ENCODE measurements at regions not wholly inside any gene's neighbourhood (a gene's known extent, or its start where the extent isn't known, plus 50 kb on each side); places are given as distances from the start of the nearest gene placed in this dataset.

DNA sequence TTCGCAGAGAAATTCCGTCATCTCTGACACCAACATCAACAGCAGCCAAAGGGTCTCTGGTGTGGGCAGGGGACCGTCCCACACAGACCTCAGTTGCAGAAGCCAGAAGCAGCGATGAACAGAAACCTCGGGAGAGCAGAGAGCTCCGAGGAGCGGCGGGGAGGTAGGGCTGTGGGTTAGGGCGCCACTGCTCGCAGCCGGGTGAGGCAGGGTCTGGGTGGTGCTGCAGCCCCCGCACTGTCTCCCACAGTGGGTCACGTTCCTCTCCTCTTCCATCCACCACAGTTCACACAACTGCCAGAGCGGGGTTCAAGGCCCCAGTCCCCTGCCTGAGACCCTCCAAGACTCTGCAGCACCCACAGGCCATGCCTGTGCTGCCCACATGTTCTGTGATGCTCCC, 99.9 kb downstream of the OLFM1 start:
- TF ChIP-seq GATA2 (IDR thresholded peaks at IDR 0.05; ENCODE audit: low read depth, low read length) (no peak), GATA3 (IDR thresholded peaks at IDR 0.05; ENCODE audit: low read depth, low read length) (no peak)

DNA sequence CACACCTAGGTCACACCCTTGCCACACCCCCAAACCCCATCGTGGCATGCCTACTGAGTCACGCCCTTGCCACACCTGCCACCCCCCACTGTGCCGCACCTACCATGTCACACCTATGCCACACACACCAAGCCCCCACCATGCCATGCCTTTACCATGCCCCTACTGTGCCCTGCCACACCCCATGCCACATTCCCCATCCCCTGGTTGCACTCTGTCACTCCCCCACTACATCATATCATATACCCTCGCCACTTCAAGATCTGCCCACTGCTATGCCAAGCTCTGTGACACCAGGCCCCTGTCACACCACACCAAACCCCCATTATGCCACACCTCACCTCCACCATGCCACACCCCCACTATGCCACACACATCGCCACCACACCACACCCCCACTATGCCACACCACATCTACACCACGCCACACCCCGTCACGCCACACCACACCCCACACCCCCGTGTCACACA, 101.2 kb downstream of the OLFM1 start:
- TF ChIP-seq GATA3 (IDR thresholded peaks at IDR 0.05; ENCODE audit: low read depth, low read length) (no peak), GATA2 (IDR thresholded peaks at IDR 0.05; ENCODE audit: low read depth, low read length) (no peak)

DNA sequence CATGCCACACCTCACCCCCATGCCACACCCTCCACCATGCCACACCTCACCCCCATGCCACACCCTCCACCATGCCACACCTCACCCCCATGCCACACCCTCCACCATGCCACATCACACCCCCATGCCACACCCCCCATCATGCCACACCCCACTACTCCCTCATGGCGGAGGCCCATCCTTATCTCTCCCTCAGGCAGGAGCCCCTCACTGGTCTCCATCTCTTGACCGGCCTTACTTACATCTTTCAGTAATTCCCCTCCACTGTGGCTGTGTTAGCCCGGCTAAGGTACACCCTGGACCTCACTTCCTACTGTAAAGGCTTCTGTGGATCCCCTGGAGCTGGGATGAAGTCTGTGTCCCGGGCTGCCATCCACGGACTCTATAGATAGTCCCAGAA, 102.0 kb downstream of the OLFM1 start:
- TF ChIP-seq GATA3 (IDR thresholded peaks at IDR 0.05; ENCODE audit: low read depth, low read length) (no peak), GATA2 (IDR thresholded peaks at IDR 0.05; ENCODE audit: low read depth, low read length) (no peak)

DNA sequence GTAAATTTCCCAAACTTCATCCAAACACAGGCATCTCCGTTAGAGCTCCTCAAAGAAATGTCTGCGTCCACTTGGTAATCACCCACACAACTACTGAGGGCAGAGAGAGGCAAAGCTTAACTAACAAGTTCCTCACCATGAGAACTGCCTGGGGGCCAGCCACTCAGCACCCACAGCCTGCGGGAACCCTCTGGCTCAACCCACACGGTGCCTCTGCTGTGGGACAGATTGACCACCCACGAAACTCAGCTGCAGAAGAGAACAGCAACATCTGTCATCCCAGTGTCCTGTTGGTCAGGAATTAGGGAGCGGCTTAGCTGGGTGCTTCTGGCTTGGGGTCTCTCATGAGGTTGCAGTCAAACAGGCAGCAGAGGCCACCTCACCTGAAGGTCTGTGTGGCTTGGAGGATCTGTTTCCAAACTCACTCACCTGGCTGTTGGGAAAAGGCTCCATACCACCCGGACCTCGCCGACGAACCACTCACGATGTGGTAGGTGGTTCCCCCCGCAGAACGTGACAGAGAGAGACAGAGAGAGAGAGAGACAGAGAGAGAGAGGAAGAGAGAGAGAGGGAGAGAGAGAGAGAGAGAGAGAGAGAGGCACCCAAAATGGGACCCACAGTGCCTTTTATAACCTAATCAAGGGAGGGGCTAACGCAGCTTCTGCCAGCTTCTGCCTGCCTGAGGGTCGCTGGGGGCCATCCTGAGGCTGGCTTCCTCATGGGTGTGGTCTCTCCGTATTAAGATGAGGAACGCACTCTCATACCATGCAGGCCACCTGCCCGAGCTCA, 103.5 kb downstream of the OLFM1 start:
- no peak for TF ChIP-seq GATA2 (IDR thresholded peaks at IDR 0.05; ENCODE audit: low read depth, low read length)
- no peak for TF ChIP-seq GATA3 (IDR thresholded peaks at IDR 0.05; ENCODE audit: low read depth, low read length)

DNA sequence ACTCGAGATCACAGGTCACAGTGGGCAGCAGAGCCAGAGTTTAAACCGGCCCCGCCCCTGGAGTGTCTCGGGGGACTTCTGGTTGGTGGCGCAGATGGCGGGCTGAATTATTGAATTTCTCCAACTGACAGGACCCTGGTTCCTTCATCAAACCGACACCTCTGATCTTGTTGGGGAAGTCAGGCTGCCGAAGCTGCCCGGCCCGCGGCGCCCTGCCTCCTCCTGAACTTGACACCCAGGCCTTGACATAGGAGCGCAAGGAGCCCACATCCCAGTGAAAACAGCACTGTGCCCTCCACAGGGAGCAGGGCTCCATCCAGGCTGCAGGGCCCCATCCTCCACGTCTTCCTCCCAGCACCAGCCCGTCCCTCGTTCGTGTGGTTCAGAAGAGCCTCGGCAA, 105.2 kb downstream of the OLFM1 start:
- TF ChIP-seq GATA2 (IDR thresholded peaks at IDR 0.05; ENCODE audit: low read depth, low read length) (no peak), GATA3 (IDR thresholded peaks at IDR 0.05; ENCODE audit: low read depth, low read length) (no peak)

DNA sequence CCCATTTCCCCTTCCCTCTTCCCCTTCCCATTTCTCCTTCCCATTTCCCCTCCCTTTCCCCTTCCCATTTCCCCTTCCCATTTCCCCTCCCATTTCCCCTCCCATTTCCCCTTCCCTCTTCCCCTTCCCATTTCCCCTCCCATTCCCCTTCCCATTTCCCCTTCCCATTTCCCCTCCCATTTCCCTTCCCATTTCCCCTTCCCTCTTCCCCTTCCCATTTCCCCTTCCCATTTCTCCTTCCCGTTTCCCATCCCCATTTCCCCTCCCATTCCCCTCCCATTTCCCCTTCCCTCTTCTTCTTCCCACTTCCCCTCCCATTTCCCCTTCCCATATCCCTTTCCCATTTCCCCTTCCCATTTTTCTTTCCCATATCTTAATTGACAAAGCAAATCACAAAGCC, 109.0 kb downstream of the OLFM1 start:
- TF ChIP-seq GATA3 (IDR thresholded peaks at IDR 0.05; ENCODE audit: low read depth, low read length) (no peak), GATA2 (IDR thresholded peaks at IDR 0.05; ENCODE audit: low read depth, low read length) (no peak)

DNA sequence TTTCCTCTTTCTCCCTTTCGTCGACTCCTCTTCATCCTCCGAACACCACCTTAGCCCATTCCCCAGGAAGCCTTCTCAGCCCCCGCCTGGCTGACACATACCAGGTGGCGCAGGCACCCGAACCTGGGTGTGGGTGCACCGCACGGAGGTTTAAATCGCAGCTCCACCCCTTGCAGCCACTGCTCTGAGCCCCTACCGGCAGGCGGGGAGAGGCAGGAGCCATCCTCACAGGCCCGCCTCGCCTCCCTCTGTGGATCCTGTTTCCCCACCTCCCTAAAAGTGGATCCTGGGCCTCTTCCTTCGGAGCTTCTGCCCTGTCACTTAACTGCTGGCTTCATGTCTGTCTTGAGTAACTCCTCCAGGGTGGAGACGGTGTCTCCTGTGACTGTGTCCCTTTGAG, 110.7 kb downstream of the OLFM1 start:
- TF ChIP-seq GATA2 (IDR thresholded peaks at IDR 0.05; ENCODE audit: low read depth, low read length) (no peak), GATA3 (IDR thresholded peaks at IDR 0.05; ENCODE audit: low read depth, low read length) (no peak)

DNA sequence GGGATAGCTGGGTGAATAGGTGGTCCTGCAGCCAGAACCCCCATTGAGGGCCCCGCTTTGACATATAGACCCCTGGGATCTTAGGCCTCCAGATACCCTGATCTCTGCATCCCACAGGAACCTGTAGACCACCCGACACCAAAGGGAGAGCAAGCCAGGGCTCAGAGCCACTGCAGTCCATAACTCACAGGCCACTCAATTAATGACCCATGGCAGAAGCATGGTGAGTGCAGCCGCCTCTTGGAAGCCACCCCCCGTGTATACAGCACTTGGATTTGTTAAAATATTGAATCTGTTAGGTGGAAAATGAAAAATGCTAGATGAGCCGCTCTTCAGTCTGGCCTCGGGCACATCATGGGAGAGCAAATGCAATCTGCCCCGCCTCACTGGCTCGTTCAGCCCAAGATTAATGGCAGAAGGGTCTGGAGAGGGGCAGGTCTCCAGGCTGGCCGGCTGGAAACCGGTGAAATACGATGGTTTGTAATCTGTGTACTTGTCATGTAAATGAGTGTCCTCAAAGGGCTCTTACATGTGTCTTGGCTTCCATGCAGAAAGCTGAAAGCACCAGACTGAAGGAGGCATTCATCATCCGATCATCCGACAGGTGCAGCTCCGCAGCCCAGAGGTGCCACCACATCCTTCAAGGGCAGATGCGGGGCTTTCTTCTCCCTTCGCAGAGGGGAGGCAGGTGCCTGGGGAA, 111.3 kb downstream of the OLFM1 start:
- TF ChIP-seq GATA2 (IDR thresholded peaks at IDR 0.05; ENCODE audit: low read depth, low read length) (no peak), GATA3 (IDR thresholded peaks at IDR 0.05; ENCODE audit: low read depth, low read length) (no peak)

DNA sequence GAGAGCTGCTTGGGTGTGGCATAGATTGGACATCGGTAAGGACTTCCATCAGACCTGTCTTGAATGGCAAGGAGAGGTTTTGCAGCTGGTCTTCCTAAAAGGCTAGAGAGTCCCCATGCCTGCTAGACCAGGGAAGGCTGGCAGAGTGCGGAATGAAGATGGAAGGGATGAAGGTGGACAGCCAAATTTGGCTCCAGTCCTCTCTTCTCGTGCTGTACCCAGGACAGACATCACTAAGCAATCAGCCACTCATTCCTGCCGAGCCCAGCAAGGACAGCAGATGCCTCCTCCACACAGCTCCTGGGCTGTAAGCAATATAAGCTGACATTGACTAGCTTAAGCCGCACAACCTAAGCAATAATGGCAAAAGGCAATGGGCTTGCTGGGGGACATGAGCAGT, 112.0 kb downstream of the OLFM1 start:
- TF ChIP-seq GATA3 (IDR thresholded peaks at IDR 0.05; ENCODE audit: low read depth, low read length) = no peak
- TF ChIP-seq GATA2 (IDR thresholded peaks at IDR 0.05; ENCODE audit: low read depth, low read length) = no peak

DNA sequence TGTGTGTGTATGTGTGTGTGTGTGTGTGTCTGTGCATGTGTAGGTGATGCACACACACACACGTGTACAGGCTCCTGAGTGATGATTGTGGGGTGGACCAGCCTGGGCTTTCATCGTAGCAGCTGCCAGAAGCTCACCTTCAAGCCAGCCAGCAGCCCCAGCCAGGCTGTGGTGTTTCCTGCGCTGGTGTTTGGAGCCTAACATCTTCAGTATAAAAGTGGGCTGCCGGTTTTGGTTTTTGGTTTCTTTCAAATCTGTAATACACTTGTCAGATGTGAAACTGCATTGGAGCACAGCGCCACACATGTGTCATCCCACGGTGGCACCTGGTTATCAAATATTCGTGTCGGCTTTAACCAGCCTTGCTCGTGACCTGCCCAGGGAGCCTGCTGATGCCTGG, 114.2 kb downstream of the OLFM1 start:
- TF ChIP-seq GATA3 (IDR thresholded peaks at IDR 0.05; ENCODE audit: low read depth, low read length) (no peak), GATA2 (IDR thresholded peaks at IDR 0.05; ENCODE audit: low read depth, low read length) (no peak)

DNA sequence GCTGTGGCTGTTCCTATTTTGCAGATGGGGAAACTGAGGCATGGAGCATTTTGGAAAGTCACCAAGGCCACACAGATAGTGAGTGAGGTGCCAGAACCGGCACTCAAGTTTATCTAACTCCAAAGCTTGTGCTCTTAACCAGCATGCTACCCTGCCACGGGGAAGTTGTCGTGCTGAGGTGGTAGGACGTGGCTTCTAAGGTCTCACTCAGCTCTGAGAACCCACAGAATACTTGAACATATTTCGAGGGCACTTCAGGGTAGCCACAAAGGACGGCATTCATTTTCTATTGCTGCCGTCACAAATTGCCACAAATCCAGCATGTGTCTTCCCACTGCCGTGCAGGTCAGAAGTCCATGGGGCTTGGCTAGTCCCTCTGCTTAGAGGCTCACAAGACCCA, 116.7 kb downstream of the OLFM1 start:
- TF ChIP-seq GATA2 (IDR thresholded peaks at IDR 0.05; ENCODE audit: low read depth, low read length) = no peak
- TF ChIP-seq GATA3 (IDR thresholded peaks at IDR 0.05; ENCODE audit: low read depth, low read length) = no peak

DNA sequence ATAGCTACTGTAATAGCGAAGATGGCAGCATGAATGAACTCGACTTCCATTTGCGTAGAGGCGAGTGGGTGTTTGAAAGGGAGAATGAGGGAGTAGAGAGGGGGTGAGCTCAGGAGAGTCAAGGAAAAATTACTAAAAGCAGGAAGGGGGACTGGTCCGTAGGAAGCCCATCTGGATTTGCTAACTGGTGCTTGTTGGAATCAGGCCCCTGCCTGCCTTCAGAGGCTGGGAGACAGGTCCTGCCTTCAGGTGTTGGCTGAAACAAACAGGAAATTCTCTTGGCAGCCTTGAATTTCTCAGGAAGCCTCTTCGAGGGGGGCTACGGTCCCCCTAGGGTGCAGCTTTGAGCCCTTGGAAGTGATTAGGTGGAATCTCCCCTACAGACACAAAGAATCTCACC, 121.7 kb downstream of the OLFM1 start:
- TF ChIP-seq GATA2 (IDR thresholded peaks at IDR 0.05; ENCODE audit: low read depth, low read length) = no peak
- TF ChIP-seq GATA3 (IDR thresholded peaks at IDR 0.05; ENCODE audit: low read depth, low read length) = no peak

DNA sequence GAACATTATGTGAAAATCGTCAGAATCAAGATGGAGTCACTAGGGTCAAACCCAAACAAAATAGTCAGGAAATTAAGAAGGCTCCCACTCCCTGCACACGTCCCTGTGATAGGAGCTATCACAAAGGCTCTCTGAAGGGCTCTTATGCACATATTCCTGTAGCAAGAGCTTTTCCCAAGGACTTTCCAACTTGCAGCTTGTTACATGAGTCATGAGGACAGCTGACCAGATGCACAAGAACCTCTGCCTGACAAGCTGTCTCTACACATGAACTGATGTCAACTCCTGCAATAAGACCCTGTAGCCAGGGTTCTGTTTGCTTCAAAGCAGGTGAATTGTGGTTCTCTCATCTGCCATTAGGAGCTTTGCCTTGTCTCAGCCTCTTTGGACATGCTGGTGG, 122.4 kb downstream of the OLFM1 start:
- TF ChIP-seq GATA2 (IDR thresholded peaks at IDR 0.05; ENCODE audit: low read depth, low read length) (no peak), GATA3 (IDR thresholded peaks at IDR 0.05; ENCODE audit: low read depth, low read length) (no peak)

DNA sequence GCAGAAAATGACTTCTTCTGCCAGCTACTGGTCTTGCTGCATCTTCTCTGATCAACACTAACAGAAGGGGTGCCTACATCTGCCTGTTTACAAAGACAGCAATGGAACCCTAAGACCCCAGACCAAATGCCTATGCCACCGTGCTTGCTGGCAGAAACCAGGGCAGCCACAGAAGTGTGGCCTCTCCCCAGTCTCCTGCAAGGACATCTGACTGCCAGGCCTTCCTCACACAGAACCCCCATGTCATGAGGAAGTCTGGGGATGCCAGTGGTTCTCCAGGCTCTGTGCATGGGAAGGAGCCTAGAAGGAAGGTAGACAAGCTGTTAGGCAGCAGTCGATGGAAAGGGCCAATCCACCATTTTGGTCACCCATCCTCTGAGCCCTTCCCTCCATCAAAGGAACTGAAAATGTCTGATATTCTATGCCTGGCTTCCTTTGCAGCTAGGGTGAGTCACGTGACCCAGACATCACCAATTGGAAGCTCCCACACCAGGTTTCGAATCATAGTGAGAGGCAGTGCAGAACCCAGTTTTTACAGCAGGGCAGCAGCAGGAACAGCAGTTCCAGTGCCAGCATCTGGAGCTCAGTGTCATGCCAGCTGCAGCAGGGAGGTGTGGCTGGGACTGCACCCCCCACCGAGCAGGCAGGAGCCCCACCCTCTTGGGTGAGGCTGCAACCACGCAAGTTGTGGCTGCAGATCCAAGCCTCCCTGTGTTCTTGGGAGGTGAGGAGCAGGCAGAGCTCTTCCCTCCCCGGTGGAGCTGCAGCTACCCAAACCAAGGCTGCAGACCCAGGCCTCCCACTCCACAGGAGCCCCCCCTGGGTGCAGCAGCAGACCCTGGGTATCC, 123.4 kb downstream of the OLFM1 start:
- no peak for TF ChIP-seq GATA3 (IDR thresholded peaks at IDR 0.05; ENCODE audit: low read depth, low read length)
- TF ChIP-seq GATA2 (IDR thresholded peaks at IDR 0.05; ENCODE audit: low read depth, low read length) = no peak
